IMR-90 (cell line): ENCODE measurements at regions not wholly inside any gene's neighbourhood (a gene's known extent, or its start where the extent isn't known, plus 50 kb on each side); places are given as distances from the start of the nearest gene placed in this dataset.

Experiments used
- ATAC-seq: fragments of 200-7000 bp; cut with Tn5 transposase; 2 replicates; pipeline ENCODE4 v1.9.1; 2020; ENCODE audit warnings: low read depth, mild to moderate bottlenecking, moderate library complexity
- BruUV-seq: library from RNA; stranded (reverse); fragments of 400-500 nt; replicated peaks from 2 replicates; lab custom pipeline; 2021; lab: Mats Ljungman, UMichigan
- CTCF ChIA-PET: fragments of 300-600 bp; formaldehyde crosslinking; extraction: SDS; loops from one replicate; lab custom pipeline; 2021; ENCODE audit warnings: antibody characterized with exemption; lab: Yijun Ruan, JAX
- POLR2A ChIA-PET: fragments of 300-600 bp; sonication (Branson Sonifier 250); formaldehyde crosslinking; loops from one replicate; lab custom pipeline; 2022; ENCODE audit warnings: antibody characterized with exemption; ENCODE audit not compliant: unreplicated experiment; lab: Charles Lee
- DNase-seq: peaks from one replicate; pipeline ENCODE4 v3.0.0; 2013
- H2AFZ ChIP-seq: replicated peaks from 2 replicates; pipeline ENCODE3; 2013; ENCODE audit warnings: low read length, mild to moderate bottlenecking; ENCODE audit not compliant: poor library complexity
- H2AK5ac ChIP-seq: 2 replicates; pipeline ENCODE4 v1.6.1; 2013; ENCODE audit warnings: low read depth, low read length, inconsistent platforms
- H2AK9ac ChIP-seq: replicated peaks from 2 replicates; pipeline ENCODE3; 2013; ENCODE audit warnings: mild to moderate bottlenecking, low read depth, low read length, moderate library complexity; ENCODE audit not compliant: poor library complexity
- H2BK120ac ChIP-seq: 2 replicates; pipeline ENCODE4 v1.6.1; 2013; ENCODE audit warnings: low read depth, low read length, inconsistent platforms
- H2BK15ac ChIP-seq: 3 replicates; pipeline ENCODE4 v1.6.1; 2013; ENCODE audit warnings: low read depth, low read length, inconsistent platforms
- H2BK20ac ChIP-seq: 2 replicates; pipeline ENCODE4 v1.6.1; 2013; ENCODE audit warnings: low read depth, mild to moderate bottlenecking, inconsistent platforms, low read length, moderate library complexity
- H2BK5ac ChIP-seq: 2 replicates; pipeline ENCODE4 v1.6.1; 2013; ENCODE audit warnings: mild to moderate bottlenecking, low read depth, low read length, inconsistent platforms; ENCODE audit not compliant: poor library complexity, severe bottlenecking
- H3K14ac ChIP-seq: replicated peaks from 2 replicates; pipeline ENCODE4 v1.6.1; 2013; ENCODE audit warnings: low read depth, low read length, inconsistent platforms
- H3K18ac ChIP-seq: 2 replicates; pipeline ENCODE4 v1.6.1; 2013; ENCODE audit warnings: low read depth, low read length, control low read depth
- H3K23ac ChIP-seq: 2 replicates; pipeline ENCODE4 v1.6.1; 2013; ENCODE audit warnings: low read depth, low read length, inconsistent platforms
- H3K27ac ChIP-seq: 2 replicates; pipeline ENCODE4 v1.5.1; 2013; ENCODE audit warnings: mild to moderate bottlenecking, control low read depth, low read length; ENCODE audit not compliant: insufficient read depth
- H3K27me3 ChIP-seq: 2 replicates; pipeline ENCODE4 v1.6.1; 2013; ENCODE audit warnings: low read length; ENCODE audit not compliant: control insufficient read depth, insufficient read depth
- H3K36me3 ChIP-seq: 2 replicates; pipeline ENCODE4 v1.6.1; 2013; ENCODE audit warnings: low read length, mixed read lengths; ENCODE audit not compliant: control insufficient read depth, insufficient read depth
- H3K4ac ChIP-seq: 2 replicates; pipeline ENCODE4 v1.6.1; 2013; ENCODE audit warnings: low read depth, low read length, inconsistent platforms
- H3K4me1 ChIP-seq: 2 replicates; pipeline ENCODE4 v1.6.1; 2013; ENCODE audit warnings: low read length, mixed read lengths; ENCODE audit not compliant: control insufficient read depth, insufficient read depth
- H3K4me2 ChIP-seq: 2 replicates; pipeline ENCODE4 v1.6.1; 2013; ENCODE audit warnings: low read depth, mild to moderate bottlenecking, control low read depth, low read length, moderate library complexity
- H3K4me3 ChIP-seq: 2 replicates; pipeline ENCODE4 v1.5.1; 2013; ENCODE audit warnings: low read depth, mild to moderate bottlenecking, control low read depth, low read length, moderate library complexity; ENCODE audit not compliant: insufficient read depth
- H3K56ac ChIP-seq: 2 replicates; pipeline ENCODE4 v1.6.1; 2013; ENCODE audit warnings: low read length, inconsistent platforms; ENCODE audit not compliant: insufficient read depth; ENCODE audit errors: extremely low read depth
- H3K79me1 ChIP-seq, 2 experiments: 2 replicates each; pipeline ENCODE4 v1.6.1; 2013; ENCODE audit warnings: low read length in 2 of 2, inconsistent platforms in 1 of 2, low read depth in 1 of 2
- H3K9ac ChIP-seq: 2 replicates; pipeline ENCODE4 v1.6.1; 2013; ENCODE audit warnings: low read depth, low read length, control low read depth
- H3K9me1 ChIP-seq: 2 replicates; pipeline ENCODE4 v1.6.1; 2013; ENCODE audit warnings: low read length, inconsistent platforms; ENCODE audit not compliant: insufficient read depth
- H3K9me3 ChIP-seq: 2 replicates; pipeline ENCODE4 v1.6.1; 2013; ENCODE audit warnings: low read length; ENCODE audit not compliant: control insufficient read depth, insufficient read depth
- H4K20me1 ChIP-seq: 2 replicates; pipeline ENCODE4 v1.6.1; 2013; ENCODE audit warnings: low read length, inconsistent platforms; ENCODE audit not compliant: insufficient read depth
- H4K5ac ChIP-seq: 2 replicates; pipeline ENCODE4 v1.6.1; 2013; ENCODE audit warnings: mild to moderate bottlenecking, low read depth, low read length, control low read depth
- H4K8ac ChIP-seq, 2 experiments: 2 replicates each; pipeline ENCODE4 v1.6.1; 2013; ENCODE audit warnings: low read depth in 2 of 2, low read length in 2 of 2, control low read depth in 1 of 2, inconsistent platforms in 1 of 2
- H4K91ac ChIP-seq: 2 replicates; pipeline ENCODE4 v1.6.1; 2013; ENCODE audit warnings: low read depth, low read length, inconsistent platforms; ENCODE audit not compliant: insufficient read depth
- BHLHE40 ChIP-seq: fragments of 150-350 bp; IDR thresholded peaks from 2 replicates; pipeline ENCODE4 v1.6.1; 2016; ENCODE audit warnings: mild to moderate bottlenecking, low read depth, low read length
- CEBPB ChIP-seq: IDR thresholded peaks from 2 replicates; pipeline ENCODE4 v1.6.1; 2012; ENCODE audit warnings: low read depth, low read length, improper control_type of control experiment
- CHD1 ChIP-seq: IDR thresholded peaks from 2 replicates; pipeline ENCODE4 v1.6.1; 2012; ENCODE audit warnings: low read depth, low read length, improper control_type of control experiment
- FOS ChIP-seq: fragments of 150-350 bp; IDR thresholded peaks from 2 replicates; pipeline ENCODE4 v1.6.1; 2016; ENCODE audit warnings: low read depth, low read length
- MAFK ChIP-seq: IDR thresholded peaks from 2 replicates; pipeline ENCODE4 v1.6.1; 2012; ENCODE audit warnings: low read depth, low read length, improper control_type of control experiment
- MAZ ChIP-seq: IDR thresholded peaks from 2 replicates; pipeline ENCODE4 v1.6.1; 2012; ENCODE audit warnings: low read depth, mild to moderate bottlenecking, low read length, improper control_type of control experiment, moderate library complexity, borderline replicate concordance
- MXI1 ChIP-seq: IDR thresholded peaks from 2 replicates; pipeline ENCODE4 v1.6.1; 2012; ENCODE audit warnings: low read depth, mild to moderate bottlenecking, low read length, moderate library complexity, borderline replicate concordance
- NFE2L2 ChIP-seq: fragments of 150-350 bp; IDR thresholded peaks from 2 replicates; pipeline ENCODE4 v1.6.1; 2016; ENCODE audit warnings: low read depth, mild to moderate bottlenecking, low read length
- POLR2A ChIP-seq: IDR thresholded peaks from 2 replicates; pipeline ENCODE4 v1.6.1; 2012; ENCODE audit warnings: mild to moderate bottlenecking, low read depth, low read length
- RAD21 ChIP-seq: IDR thresholded peaks from 2 replicates; pipeline ENCODE4 v1.6.1; 2012; ENCODE audit warnings: low read length, improper control_type of control experiment
- RCOR1 ChIP-seq: IDR thresholded peaks from 2 replicates; pipeline ENCODE4 v1.6.1; 2012; ENCODE audit warnings: mild to moderate bottlenecking, low read length, improper control_type of control experiment; ENCODE audit not compliant: insufficient replicate concordance
- RFX5 ChIP-seq: IDR thresholded peaks from 2 replicates; pipeline ENCODE4 v1.8.0; 2012; ENCODE audit warnings: low read depth, mild to moderate bottlenecking, low read length, moderate library complexity
- SMC3 ChIP-seq: fragments of 150-350 bp; IDR thresholded peaks from 2 replicates; pipeline ENCODE4 v1.6.1; 2016; ENCODE audit warnings: low read depth, mild to moderate bottlenecking, antibody characterized with exemption, low read length, moderate library complexity
- USF2 ChIP-seq: fragments of 150-350 bp; IDR thresholded peaks from 2 replicates; pipeline ENCODE4 v1.6.1; 2017; ENCODE audit warnings: mild to moderate bottlenecking, antibody characterized with exemption, low read length, low read depth
- WGBS, 2 experiments: methylation state at CpG; one replicate each; pipeline versions ENCODE4 v1.1.5 to v1.1.7; 2013; ENCODE audit warnings: missing lambda C conversion rate in 2 of 2; ENCODE audit not compliant: insufficient read length in 1 of 2; ENCODE audit errors: extremely low coverage in 2 of 2; 5-methylcytosine and 5-hydroxymethylcytosine counted together
- dilution Hi-C: fragments of 300-500 bp; cut with HindIII; formaldehyde crosslinking; loops from one replicate; pipeline ENCODE4 v1.14.3; 2018; ENCODE audit warnings: low sequenced_read_pairs; ENCODE audit not compliant: unreplicated experiment
- in situ Hi-C: fragments of 300-500 bp; cut with MboI; formaldehyde crosslinking; loops from 3 replicates; pipeline ENCODE4 v1.14.3; 2019; ENCODE audit warnings: low sequenced_read_pairs, inconsistent platforms, mixed read lengths
- intact Hi-C: fragments of 100-400 bp; cut with micrococcal nuclease; formaldehyde crosslinking; loops from 2 replicates; pipeline ENCODE4 v1.10.0; 2022
- TF ChIP-seq, protein P1 (sequence below): conservative IDR thresholded peaks from 2 replicates; pipeline ENCODE4 v1.5.1; 2012; ENCODE audit warnings: mild to moderate bottlenecking, low read depth, low read length, improper control_type of control experiment
- TF ChIP-seq, protein P2 (sequence below): fragments of 150-350 bp; IDR thresholded peaks from 2 replicates; pipeline ENCODE4 v1.6.1; 2016; ENCODE audit warnings: low read depth, mild to moderate bottlenecking, low read length, moderate library complexity, borderline replicate concordance

DNA sequence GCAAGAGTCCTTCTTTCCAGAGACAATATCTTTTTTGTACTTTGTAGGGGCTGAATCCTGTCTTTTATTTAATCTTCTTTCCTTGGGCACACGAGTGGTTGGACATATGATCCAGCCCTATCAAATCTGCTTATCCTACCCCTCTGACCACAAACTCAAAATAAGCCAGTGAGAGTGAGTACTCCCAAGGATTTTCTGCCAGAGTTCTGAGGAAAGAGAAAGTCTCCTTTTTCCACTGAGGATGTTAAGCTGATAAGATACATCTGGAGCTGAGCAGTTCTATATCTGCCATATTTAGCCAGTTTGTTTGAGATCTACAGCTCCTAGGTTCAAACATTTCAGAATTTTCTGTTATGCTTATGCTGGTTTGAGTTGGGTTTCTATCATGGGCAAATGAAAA, 134.8 kb upstream of the NWD2 start:
- no peak overlapping the region for H3K4me2 ChIP-seq
- H3K9me3 ChIP-seq = peaks cover 2% of the 10 kb centered on the region; the same call in 1 of the 2 replicates
- ATAC-seq = no peak
- H2BK20ac ChIP-seq = no peak overlapping the region
- no peak overlapping the region for H2BK15ac ChIP-seq
- no peak overlapping the region for H3K4me3 ChIP-seq
- no CpG with 5 or more reads among the region's 1 CpG for WGBS, 2 experiments
- no peak overlapping the region for H2AK9ac ChIP-seq
- no TSS peak for BruUV-seq
- H2BK120ac ChIP-seq = no peak overlapping the region
- POLR2A ChIA-PET = no interaction called here
- in situ Hi-C loops = no loop called here
- H4K8ac ChIP-seq = no peak overlapping the region
- H3K4me1 ChIP-seq = no peaks in the 10 kb centered on the region
- H2AFZ ChIP-seq = no peak overlapping the region
- no peaks in the 10 kb centered on the region for H3K9me1 ChIP-seq
- H4K5ac ChIP-seq = no peak overlapping the region
- H3K56ac ChIP-seq = no peak overlapping the region
- TF ChIP-seq CHD1 (no peak), POLR2A (no peak), MXI1 (no peak), RFX5 (no peak), NFE2L2 (no peak), CEBPB (no peak), USF2 (no peak), BHLHE40 (no peak), RCOR1 (no peak), RAD21 (no peak), MAFK (no peak), SMC3 (no peak), MAZ (no peak), FOS (no peak)
- TF ChIP-seq, protein P1, sequence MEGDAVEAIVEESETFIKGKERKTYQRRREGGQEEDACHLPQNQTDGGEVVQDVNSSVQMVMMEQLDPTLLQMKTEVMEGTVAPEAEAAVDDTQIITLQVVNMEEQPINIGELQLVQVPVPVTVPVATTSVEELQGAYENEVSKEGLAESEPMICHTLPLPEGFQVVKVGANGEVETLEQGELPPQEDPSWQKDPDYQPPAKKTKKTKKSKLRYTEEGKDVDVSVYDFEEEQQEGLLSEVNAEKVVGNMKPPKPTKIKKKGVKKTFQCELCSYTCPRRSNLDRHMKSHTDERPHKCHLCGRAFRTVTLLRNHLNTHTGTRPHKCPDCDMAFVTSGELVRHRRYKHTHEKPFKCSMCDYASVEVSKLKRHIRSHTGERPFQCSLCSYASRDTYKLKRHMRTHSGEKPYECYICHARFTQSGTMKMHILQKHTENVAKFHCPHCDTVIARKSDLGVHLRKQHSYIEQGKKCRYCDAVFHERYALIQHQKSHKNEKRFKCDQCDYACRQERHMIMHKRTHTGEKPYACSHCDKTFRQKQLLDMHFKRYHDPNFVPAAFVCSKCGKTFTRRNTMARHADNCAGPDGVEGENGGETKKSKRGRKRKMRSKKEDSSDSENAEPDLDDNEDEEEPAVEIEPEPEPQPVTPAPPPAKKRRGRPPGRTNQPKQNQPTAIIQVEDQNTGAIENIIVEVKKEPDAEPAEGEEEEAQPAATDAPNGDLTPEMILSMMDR = no peak
- TF ChIP-seq, protein P2, sequence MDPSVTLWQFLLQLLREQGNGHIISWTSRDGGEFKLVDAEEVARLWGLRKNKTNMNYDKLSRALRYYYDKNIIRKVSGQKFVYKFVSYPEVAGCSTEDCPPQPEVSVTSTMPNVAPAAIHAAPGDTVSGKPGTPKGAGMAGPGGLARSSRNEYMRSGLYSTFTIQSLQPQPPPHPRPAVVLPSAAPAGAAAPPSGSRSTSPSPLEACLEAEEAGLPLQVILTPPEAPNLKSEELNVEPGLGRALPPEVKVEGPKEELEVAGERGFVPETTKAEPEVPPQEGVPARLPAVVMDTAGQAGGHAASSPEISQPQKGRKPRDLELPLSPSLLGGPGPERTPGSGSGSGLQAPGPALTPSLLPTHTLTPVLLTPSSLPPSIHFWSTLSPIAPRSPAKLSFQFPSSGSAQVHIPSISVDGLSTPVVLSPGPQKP = no peak
- H3K4ac ChIP-seq = no peak overlapping the region
- H3K27ac ChIP-seq = no peak overlapping the region
- no peaks in the 10 kb centered on the region for H3K27me3 ChIP-seq
- DNase-seq = no peak
- H2BK5ac ChIP-seq = no peak overlapping the region
- H3K9ac ChIP-seq = no peak overlapping the region
- CTCF ChIA-PET = no interaction called here
- no peak overlapping the region for H2AK5ac ChIP-seq
- intact Hi-C loops = no loop called here
- no peak overlapping the region for H3K18ac ChIP-seq
- no peaks in the 10 kb centered on the region for H3K79me1 ChIP-seq
- H4K91ac ChIP-seq = no peak overlapping the region
- H3K36me3 ChIP-seq = no peaks in the 10 kb centered on the region
- H4K20me1 ChIP-seq = no peaks in the 10 kb centered on the region
- dilution Hi-C loops = no loop called here
- H3K14ac ChIP-seq = no peak overlapping the region
- no peak overlapping the region for H3K23ac ChIP-seq
